ENCODE measurements at regions not wholly inside any gene's neighbourhood (a gene's known extent, or its start where the extent isn't known, plus 50 kb on each side); places are given as distances from the start of the nearest gene placed in this dataset.

- H3K27me3 Mint-ChIP-seq (ENCODE audit: low read depth), result peaks cover 7% of the 10 kb centered on the region
- H3K9me3 Mint-ChIP-seq (ENCODE audit: low read depth), result no peaks in the 10 kb centered on the region
- no peak overlapping the region for H3K27ac Mint-ChIP-seq (ENCODE audit: unreplicated experiment)
- TF ChIP-seq CTCF (IDR thresholded peaks at IDR 0.05), result no peak
- no peak for DNase-seq (ENCODE audit: low spot score)
- H3K4me1 Mint-ChIP-seq (ENCODE audit: low read depth), result no peaks in the 10 kb centered on the region
- H3K36me3 Mint-ChIP-seq (ENCODE audit: low read depth), result no peaks in the 10 kb centered on the region
- no peak overlapping the region for H3K4me3 Mint-ChIP-seq (ENCODE audit: unreplicated experiment)
Observed at GRCh38 chr16:13816701-13817100, 103.3 kb upstream of the ERCC4 start.

DNA sequence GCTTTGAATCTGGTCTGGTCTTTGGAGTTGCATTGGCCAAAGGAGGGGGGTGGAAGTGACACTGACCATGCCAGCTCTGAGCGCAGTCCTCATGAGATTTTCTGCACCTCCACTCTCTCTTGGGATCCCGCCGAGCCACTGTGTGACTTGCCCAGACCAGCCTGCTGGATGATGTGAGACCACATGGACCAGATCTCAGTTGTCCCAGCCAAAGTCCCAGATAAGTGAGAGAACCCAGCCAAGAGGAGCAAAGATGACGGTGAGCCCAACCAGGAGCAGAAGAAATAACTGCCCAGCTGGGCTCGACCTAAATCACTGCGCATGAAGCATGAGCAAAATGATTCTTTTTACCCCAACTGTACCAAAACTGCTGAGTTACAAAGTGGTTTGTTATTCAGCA lies 96.5 kb upstream of the ERCC4 start:
- H3K4me1 Mint-ChIP-seq (ENCODE audit: low read depth), result no peaks in the 10 kb centered on the region

GRCh38 chr16:13829697-13830299 lies 90.2 kb upstream of the ERCC4 start:
- TF ChIP-seq CTCF (IDR thresholded peaks at IDR 0.05), result no peak
- H3K36me3 Mint-ChIP-seq (ENCODE audit: low read depth), result no peaks in the 10 kb centered on the region
- H3K27me3 Mint-ChIP-seq (ENCODE audit: low read depth), result peaks cover 7% of the 10 kb centered on the region
- no peak overlapping the region for H3K4me3 Mint-ChIP-seq (ENCODE audit: unreplicated experiment)
- H3K4me1 Mint-ChIP-seq (ENCODE audit: low read depth), result no peaks in the 10 kb centered on the region
- peaks cover 3% of the 10 kb centered on the region for H3K9me3 Mint-ChIP-seq (ENCODE audit: low read depth)
- H3K27ac Mint-ChIP-seq (ENCODE audit: unreplicated experiment), result no peak overlapping the region
- DNase-seq (ENCODE audit: low spot score), result no peak

More for the DNA sequence above, 96.5 kb upstream of the ERCC4 start:
- Mint-ChIP-seq H3K4me3 (ENCODE audit: unreplicated experiment) (no peak overlapping the region), H3K9me3 (ENCODE audit: low read depth) (peaks cover 3% of the 10 kb centered on the region), H3K27ac (ENCODE audit: unreplicated experiment) (no peak overlapping the region), H3K27me3 (ENCODE audit: low read depth) (peaks cover 4% of the 10 kb centered on the region), H3K36me3 (ENCODE audit: low read depth) (no peaks in the 10 kb centered on the region)
- DNase-seq (ENCODE audit: low spot score), result no peak
- no peak for TF ChIP-seq CTCF (IDR thresholded peaks at IDR 0.05)

DNA sequence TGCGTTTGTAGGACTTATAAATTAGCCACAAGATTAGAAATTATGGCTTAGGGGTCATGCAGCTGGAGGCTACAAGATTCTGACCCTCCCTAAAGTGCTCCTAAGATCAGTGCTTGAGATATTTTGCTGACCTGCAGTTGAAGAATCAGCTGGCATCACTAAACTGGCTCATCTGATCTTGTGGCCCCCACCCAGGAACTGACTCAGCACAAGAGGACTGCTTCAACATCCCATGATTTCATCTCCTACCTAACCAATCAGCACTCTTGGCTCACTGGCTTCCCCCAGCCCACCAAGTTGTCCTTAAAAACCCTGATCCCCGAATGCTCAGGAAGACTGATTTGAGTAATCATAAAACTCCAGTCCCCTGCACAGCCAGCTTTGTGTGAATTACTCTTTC lies 86.4 kb upstream of the ERCC4 start:
- Mint-ChIP-seq H3K27ac (ENCODE audit: unreplicated experiment) (no peak overlapping the region), H3K4me1 (ENCODE audit: low read depth) (no peaks in the 10 kb centered on the region), H3K27me3 (ENCODE audit: low read depth) (peaks cover 7% of the 10 kb centered on the region), H3K36me3 (ENCODE audit: low read depth) (no peaks in the 10 kb centered on the region), H3K4me3 (ENCODE audit: unreplicated experiment) (no peak overlapping the region), H3K9me3 (ENCODE audit: low read depth) (no peaks in the 10 kb centered on the region)
- DNase-seq (ENCODE audit: low spot score), result no peak
- no peak for TF ChIP-seq CTCF (IDR thresholded peaks at IDR 0.05)

- H3K4me1 Mint-ChIP-seq (ENCODE audit: low read depth), result no peaks in the 10 kb centered on the region
- no peak overlapping the region for H3K27ac Mint-ChIP-seq (ENCODE audit: unreplicated experiment)
- peaks cover 13% of the 10 kb centered on the region for H3K27me3 Mint-ChIP-seq (ENCODE audit: low read depth)
- TF ChIP-seq CTCF (IDR thresholded peaks at IDR 0.05), result no peak
- DNase-seq (ENCODE audit: low spot score), result no peak
- no peaks in the 10 kb centered on the region for H3K9me3 Mint-ChIP-seq (ENCODE audit: low read depth)
- H3K36me3 Mint-ChIP-seq (ENCODE audit: low read depth), result no peaks in the 10 kb centered on the region
- no peak overlapping the region for H3K4me3 Mint-ChIP-seq (ENCODE audit: unreplicated experiment)
Observed at GRCh38 chr16:13835387-13835786, 84.6 kb upstream of the ERCC4 start.
